ENCODE measurements at regions not wholly inside any gene's neighbourhood (a gene's known extent, or its start where the extent isn't known, plus 50 kb on each side); places are given as distances from the start of the nearest gene placed in this dataset.

GRCh38 chr1:220325306-220325995 is 53.2 kb upstream of the RAB3GAP2 start:
- no peaks in the 10 kb centered on the region for H3K36me3 Mint-ChIP-seq (ENCODE audit: unreplicated experiment)
- H3K27ac Mint-ChIP-seq (ENCODE audit: unreplicated experiment), result peak overlapping the region; percentile 6

DNA sequence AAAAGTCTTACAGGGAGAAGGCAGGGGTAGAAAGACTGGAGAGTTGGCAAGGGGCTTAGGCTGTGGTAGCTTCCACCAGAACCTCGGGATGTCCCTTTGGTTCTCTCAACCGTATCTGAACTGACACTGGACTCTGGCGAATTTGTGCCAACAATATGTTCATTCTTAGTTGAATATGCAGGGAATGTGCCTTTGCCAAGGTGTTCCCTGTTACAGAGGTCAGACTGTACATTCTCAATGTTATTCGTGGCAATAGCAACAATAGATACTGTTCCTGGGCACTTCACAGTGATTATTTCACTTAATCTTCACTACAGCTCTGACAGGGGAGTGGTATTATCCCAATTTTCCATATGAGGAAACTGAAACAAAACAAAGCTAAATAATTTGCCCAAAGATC is 51.5 kb upstream of the RAB3GAP2 start:
- no peak overlapping the region for H3K27ac Mint-ChIP-seq (ENCODE audit: unreplicated experiment)
- H3K27me3 Mint-ChIP-seq (ENCODE audit: unreplicated experiment), result peaks cover 9% of the 10 kb centered on the region
- DNase-seq (ENCODE audit: extremely low spot score, unreplicated experiment), result no peak
- no peak overlapping the region for H3K4me3 Mint-ChIP-seq (ENCODE audit: unreplicated experiment)
- H3K9me3 Mint-ChIP-seq (ENCODE audit: unreplicated experiment), result no peaks in the 10 kb centered on the region
- H3K36me3 Mint-ChIP-seq (ENCODE audit: unreplicated experiment), result no peaks in the 10 kb centered on the region
- TF ChIP-seq CTCF (IDR thresholded peaks at IDR 0.05), result no peak
- H3K4me1 Mint-ChIP-seq (ENCODE audit: unreplicated experiment), result peaks cover 17% of the 10 kb centered on the region

More at GRCh38 chr1:220325306-220325995, 53.2 kb upstream of the RAB3GAP2 start:
- Mint-ChIP-seq H3K4me1 (ENCODE audit: unreplicated experiment) (peaks cover 17% of the 10 kb centered on the region), H3K9me3 (ENCODE audit: unreplicated experiment) (no peaks in the 10 kb centered on the region), H3K4me3 (ENCODE audit: unreplicated experiment) (no peak overlapping the region), H3K27me3 (ENCODE audit: unreplicated experiment) (peaks cover 9% of the 10 kb centered on the region)
- no peak for DNase-seq (ENCODE audit: extremely low spot score, unreplicated experiment)
- TF ChIP-seq CTCF (IDR thresholded peaks at IDR 0.05), result no peak

- Mint-ChIP-seq H3K27ac (ENCODE audit: unreplicated experiment) (no peak overlapping the region), H3K4me1 (ENCODE audit: unreplicated experiment) (peaks cover 17% of the 10 kb centered on the region), H3K27me3 (ENCODE audit: unreplicated experiment) (peaks cover 4% of the 10 kb centered on the region), H3K4me3 (ENCODE audit: unreplicated experiment) (no peak overlapping the region), H3K9me3 (ENCODE audit: unreplicated experiment) (no peaks in the 10 kb centered on the region), H3K36me3 (ENCODE audit: unreplicated experiment) (no peaks in the 10 kb centered on the region)
- DNase-seq (ENCODE audit: extremely low spot score, unreplicated experiment), result no peak
- TF ChIP-seq CTCF (IDR thresholded peaks at IDR 0.05), result no peak
Measured at GRCh38 chr1:220322570-220322969, 50.3 kb upstream of the RAB3GAP2 start.
